HepG2 (cell line): ENCODE measurements at regions not wholly inside any gene's neighbourhood (a gene's known extent, or its start where the extent isn't known, plus 50 kb on each side); places are given as distances from the start of the nearest gene placed in this dataset.

Experiments
- ATAC-seq: fragments of 200-7000 bp; cut with Tn5 transposase; 3 replicates; pipeline ENCODE4 v1.9.1; 2020; ENCODE audit warnings: mild to moderate bottlenecking, moderate library complexity
- BruUV-seq: library from RNA; stranded (reverse); fragments of 400-500 nt; replicated peaks from 2 replicates; lab custom pipeline; 2021; lab: Mats Ljungman, UMichigan
- CTCF ChIA-PET: fragments of 300-600 bp; formaldehyde crosslinking; extraction: SDS; loops from one replicate; lab custom pipeline; 2021; ENCODE audit warnings: low total read pairs, inconsistent platforms, low intra/inter-chr PET ratio; lab: Yijun Ruan, JAX
- POLR2A ChIA-PET: fragments of 350-600 bp; sonication (Branson Sonifier 250); formaldehyde crosslinking; loops from one replicate; lab custom pipeline; 2020; ENCODE audit warnings: antibody characterized with exemption, inconsistent platforms; lab: Yijun Ruan, JAX
- DNase-seq: peaks from one replicate; pipeline ENCODE4 v3.0.0-alpha.2; 2015; ENCODE audit warnings: low spot score
- FAIRE-seq: peaks from 3 replicates; lab custom pipeline; 2011; peaks lifted over from hg19 to GRCh38; lab: Jason Lieb, UNC
- H2AFZ ChIP-seq: one replicate; pipeline ENCODE4 v1.6.1; 2011; ENCODE audit warnings: low read length, inconsistent platforms
- H3K27ac ChIP-seq: fragments of 300-600 bp; 3 replicates; pipeline ENCODE4 v1.8.0; 2011; ENCODE audit warnings: mixed run types, mild to moderate bottlenecking, mixed read lengths, low read length, inconsistent platforms; ENCODE audit not compliant: insufficient read depth; ENCODE audit errors: extremely low read length
- H3K27me3 ChIP-seq, 2 experiments: fragments of 200-600 bp in 1 of 2; 2 replicates in 1 of 2; 3 replicates in 1 of 2; pipeline versions ENCODE4 v1.6.0 to v1.8.0; 2011; ENCODE audit warnings: low read length in 2 of 2, mild to moderate bottlenecking in 2 of 2, moderate library complexity in 2 of 2, inconsistent platforms in 1 of 2; ENCODE audit not compliant: insufficient read depth in 2 of 2, control insufficient read depth in 1 of 2
- H3K36me3 ChIP-seq, 2 experiments: fragments of 200-600 bp in 1 of 2; replicated peaks in 1 of 2; 2 replicates in 1 of 2; 3 replicates in 1 of 2; pipeline versions ENCODE4 v1.5.1 to v1.8.0; 2011; ENCODE audit warnings: low read length in 2 of 2, inconsistent platforms in 1 of 2; ENCODE audit not compliant: insufficient read depth in 2 of 2, control insufficient read depth in 1 of 2
- H3K4me1 ChIP-seq: 2 replicates; pipeline ENCODE4 v1.5.1; 2012; ENCODE audit warnings: low read length, inconsistent platforms; ENCODE audit not compliant: insufficient read depth
- H3K4me2 ChIP-seq: 2 replicates; pipeline ENCODE4 v1.6.0; 2011; ENCODE audit warnings: low read depth, low read length, inconsistent platforms
- H3K4me3 ChIP-seq, 3 experiments: fragments of 200-600 bp in 1 of 3; sonication (generic), shearing (Covaris generic) in 1 of 3; replicated peaks in 1 of 3; 2 replicates each; pipeline ENCODE4 v1.5.1; 2011 to 2016; ENCODE audit warnings: low read length in 3 of 3, inconsistent platforms in 2 of 3, low read depth in 2 of 3, mild to moderate bottlenecking in 2 of 3, control low read depth in 1 of 3, mixed read lengths in 1 of 3; ENCODE audit not compliant: insufficient read depth in 1 of 3
- H3K79me2 ChIP-seq: one replicate; pipeline ENCODE4 v1.6.1; 2011; ENCODE audit warnings: low read length, inconsistent platforms; ENCODE audit not compliant: insufficient read depth
- H3K9ac ChIP-seq: 2 replicates; pipeline ENCODE4 v1.6.0; 2011; ENCODE audit warnings: mild to moderate bottlenecking, low read depth, low read length, inconsistent platforms; ENCODE audit not compliant: insufficient read depth
- H3K9me3 ChIP-seq: 2 replicates; pipeline ENCODE4 v1.5.1; 2012; ENCODE audit warnings: mild to moderate bottlenecking, low read length
- H4K20me1 ChIP-seq: 2 replicates; pipeline ENCODE4 v1.6.0; 2011; ENCODE audit warnings: inconsistent platforms, mild to moderate bottlenecking, low read length, moderate library complexity; ENCODE audit not compliant: insufficient read depth
- CCAR2 ChIP-seq: fragments of 200-400 bp; formaldehyde crosslinking; optimal IDR thresholded peaks from 2 replicates; pipeline ENCODE3; 2018; ENCODE audit warnings: low read depth, mild to moderate bottlenecking, low read length, moderate library complexity
- NR0B2 ChIP-seq: sonication (generic); formaldehyde crosslinking; IDR thresholded peaks from 2 replicates; pipeline ENCODE4 v1.4.0; 2020; ENCODE audit warnings: mild to moderate bottlenecking, missing genetic modification reagents
- SNAI1 ChIP-seq: sonication (generic); formaldehyde crosslinking; IDR thresholded peaks from 2 replicates; pipeline ENCODE4 v1.5.0; 2020; ENCODE audit warnings: mild to moderate bottlenecking, missing genetic modification reagents, borderline replicate concordance
- TERF1 ChIP-seq: sonication (generic); formaldehyde crosslinking; IDR thresholded peaks from 2 replicates; pipeline ENCODE4 v1.8.0; 2022; ENCODE audit warnings: mild to moderate bottlenecking, missing genetic modification reagents, moderate library complexity
- TGIF2 ChIP-seq: IDR thresholded peaks from 2 replicates; pipeline ENCODE4 v1.6.1; 2016; ENCODE audit warnings: control low read depth, missing compliant biosample characterization
- ZBTB1 ChIP-seq: sonication (generic); formaldehyde crosslinking; IDR thresholded peaks from 2 replicates; pipeline ENCODE4 v1.4.0; 2020; ENCODE audit warnings: missing genetic modification reagents, borderline replicate concordance
- ZNF318 ChIP-seq: sonication (generic); formaldehyde crosslinking; IDR thresholded peaks from 2 replicates; pipeline ENCODE4 v1.4.0; 2020; ENCODE audit warnings: mild to moderate bottlenecking, missing genetic modification reagents
- ZNF446 ChIP-seq: sonication (generic); formaldehyde crosslinking; IDR thresholded peaks from 2 replicates; pipeline ENCODE4 v1.5.0; 2020; ENCODE audit warnings: mild to moderate bottlenecking, missing genetic modification reagents
- ZNF557 ChIP-seq: sonication (generic); formaldehyde crosslinking; IDR thresholded peaks from 2 replicates; pipeline ENCODE4 v1.4.0; 2020; ENCODE audit warnings: missing genetic modification reagents
- ZNF615 ChIP-seq: sonication (generic); formaldehyde crosslinking; IDR thresholded peaks from 2 replicates; pipeline ENCODE4 v1.5.0; 2020; ENCODE audit warnings: mild to moderate bottlenecking, missing genetic modification reagents, borderline replicate concordance
- ZSCAN9 ChIP-seq: IDR thresholded peaks from 2 replicates; pipeline ENCODE4 v1.6.1; 2016; ENCODE audit warnings: borderline replicate concordance
- WGBS: methylation state at CpG from one replicate; pipeline ENCODE4 v1.1.6; 2017; ENCODE audit warnings: low lambda C conversion rate; 5-methylcytosine and 5-hydroxymethylcytosine counted together
- in situ Hi-C: cut with HindIII; loops from 2 replicates; pipeline ENCODE4 v1.10.0; 2017; ENCODE audit warnings: low pct_unique_long_range_greater_than_20kb; ENCODE audit not compliant: extremely low pct_ligation_motif_present
- intact Hi-C: fragments of 100-400 bp; cut with micrococcal nuclease; formaldehyde crosslinking; loops from one replicate; pipeline ENCODE4 v1.10.0; 2022; ENCODE audit not compliant: unreplicated experiment
- TF ChIP-seq, protein P1 (sequence below): sonication (generic); formaldehyde crosslinking; IDR thresholded peaks from 2 replicates; pipeline ENCODE4 v1.4.0; 2020; ENCODE audit warnings: missing genetic modification reagents; ENCODE audit errors: not compliant biosample characterization

DNA sequence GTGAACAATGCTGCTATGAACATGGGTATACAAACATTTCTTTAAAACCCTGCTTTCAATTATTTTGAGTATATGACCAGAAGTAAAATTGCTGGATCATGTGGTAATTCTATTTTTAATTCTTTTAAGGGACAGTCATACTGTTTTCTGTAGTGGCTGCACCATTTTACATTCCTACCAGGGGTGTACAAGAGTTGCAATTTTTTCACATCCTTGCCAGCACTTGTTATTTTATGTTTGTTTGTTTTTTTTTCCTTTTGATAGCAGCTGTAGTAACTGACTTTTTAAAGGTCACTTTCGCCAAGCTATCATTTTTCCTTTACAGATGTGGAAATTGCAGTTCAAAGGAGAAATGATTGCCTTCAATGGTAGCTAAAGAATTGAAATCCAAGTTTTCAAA is 99.5 kb downstream of the GPR85 start (continued):
- TF ChIP-seq CCAR2, result no peak
- no peak for TF ChIP-seq ZNF318
- TF ChIP-seq ZNF446 (CRISPR knock-in tag), result no peak
- TF ChIP-seq ZSCAN9 (CRISPR knock-in tag), result no peak

DNA sequence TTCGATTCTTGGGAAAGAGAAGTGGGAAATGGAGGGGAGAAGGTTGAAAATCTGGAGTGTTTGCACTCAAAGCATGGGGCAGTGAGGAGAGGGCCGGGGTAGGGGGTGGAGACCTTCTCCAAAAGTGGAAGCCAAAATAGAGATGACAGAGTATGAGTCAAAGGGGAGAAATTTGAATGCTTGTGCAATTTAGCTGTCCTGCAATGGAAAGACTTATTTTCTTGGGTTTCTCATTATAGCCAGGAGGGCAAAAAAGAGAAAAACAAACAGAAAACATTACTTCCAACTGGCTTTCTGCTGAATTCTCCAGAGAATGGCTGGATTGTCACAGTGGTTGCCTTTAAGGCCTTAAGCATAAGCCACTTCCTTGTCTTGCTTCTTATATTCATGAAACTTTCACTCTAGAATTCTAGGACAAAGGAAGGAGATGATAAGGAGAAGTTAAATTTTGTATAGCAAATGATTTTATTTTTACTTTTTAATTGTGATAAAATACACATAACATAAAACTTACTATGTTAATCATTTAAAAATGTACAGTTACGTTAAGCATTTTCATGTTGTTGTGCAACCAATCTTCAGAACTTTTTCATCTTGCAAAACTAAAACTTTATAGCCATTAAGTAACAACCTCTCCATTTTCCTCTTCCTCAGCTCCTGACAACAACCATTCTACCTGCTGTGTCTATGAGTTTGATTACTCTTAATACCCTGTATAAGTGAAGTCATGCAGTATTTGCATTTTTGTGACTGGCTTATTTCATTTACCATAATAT is 100.2 kb downstream of the GPR85 start:
- DNase-seq, result no peak
- Histone ChIP-seq H3K4me3 (no peak overlapping the region), H4K20me1 (no peaks in the 10 kb centered on the region), H3K36me3 (no peaks in the 10 kb centered on the region)
- 6% methylated on average over 3 of the region's 3 CpGs for WGBS
- no TSS peak for BruUV-seq
- TF ChIP-seq ZNF557 (CRISPR knock-in tag) (no peak), NR0B2 (CRISPR knock-in tag) (no peak), TERF1 (CRISPR knock-in tag) (no peak), TGIF2 (CRISPR knock-in tag) (no peak), ZNF615 (no peak), SNAI1 (CRISPR knock-in tag) (no peak), ZBTB1 (CRISPR knock-in tag) (no peak)
- TF ChIP-seq, protein P1, sequence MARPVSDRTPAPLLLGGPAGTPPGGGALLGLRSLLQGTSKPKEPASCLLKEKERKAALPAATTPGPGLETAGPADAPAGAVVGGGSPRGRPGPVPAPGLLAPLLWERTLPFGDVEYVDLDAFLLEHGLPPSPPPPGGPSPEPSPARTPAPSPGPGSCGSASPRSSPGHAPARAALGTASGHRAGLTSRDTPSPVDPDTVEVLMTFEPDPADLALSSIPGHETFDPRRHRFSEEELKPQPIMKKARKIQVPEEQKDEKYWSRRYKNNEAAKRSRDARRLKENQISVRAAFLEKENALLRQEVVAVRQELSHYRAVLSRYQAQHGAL (CRISPR knock-in tag), result no peak
- TF ChIP-seq, all 625 proteins: peak for 0
- intact Hi-C loops (no loop called here), in situ Hi-C loops (no loop called here)
- Histone ChIP-seq H3K9ac (no peak overlapping the region), H3K9me3 (no peaks in the 10 kb centered on the region), H3K4me1 (no peaks in the 10 kb centered on the region), H2AFZ (no peak overlapping the region), H3K79me2 (no peaks in the 10 kb centered on the region), H3K4me2 (no peak overlapping the region), H3K27ac (no peak overlapping the region), H3K27me3 (no peaks in the 10 kb centered on the region)
- POLR2A ChIA-PET, result no interaction called here
- CTCF ChIA-PET, result no interaction called here
- FAIRE-seq, result no peak
- ATAC-seq, result no peak
